GM19328 (cell line): ENCODE measurements at regions not wholly inside any gene's neighbourhood (a gene's known extent, or its start where the extent isn't known, plus 50 kb on each side); places are given as distances from the start of the nearest gene placed in this dataset.

Experiments used
- ATAC-seq: cut with Tn5 transposase; IDR thresholded peaks from one replicate; pipeline ENCODE4 v1.9.1; 2021; ENCODE audit warnings: mild to moderate bottlenecking, moderate library complexity; ENCODE audit not compliant: unreplicated experiment

DNA sequence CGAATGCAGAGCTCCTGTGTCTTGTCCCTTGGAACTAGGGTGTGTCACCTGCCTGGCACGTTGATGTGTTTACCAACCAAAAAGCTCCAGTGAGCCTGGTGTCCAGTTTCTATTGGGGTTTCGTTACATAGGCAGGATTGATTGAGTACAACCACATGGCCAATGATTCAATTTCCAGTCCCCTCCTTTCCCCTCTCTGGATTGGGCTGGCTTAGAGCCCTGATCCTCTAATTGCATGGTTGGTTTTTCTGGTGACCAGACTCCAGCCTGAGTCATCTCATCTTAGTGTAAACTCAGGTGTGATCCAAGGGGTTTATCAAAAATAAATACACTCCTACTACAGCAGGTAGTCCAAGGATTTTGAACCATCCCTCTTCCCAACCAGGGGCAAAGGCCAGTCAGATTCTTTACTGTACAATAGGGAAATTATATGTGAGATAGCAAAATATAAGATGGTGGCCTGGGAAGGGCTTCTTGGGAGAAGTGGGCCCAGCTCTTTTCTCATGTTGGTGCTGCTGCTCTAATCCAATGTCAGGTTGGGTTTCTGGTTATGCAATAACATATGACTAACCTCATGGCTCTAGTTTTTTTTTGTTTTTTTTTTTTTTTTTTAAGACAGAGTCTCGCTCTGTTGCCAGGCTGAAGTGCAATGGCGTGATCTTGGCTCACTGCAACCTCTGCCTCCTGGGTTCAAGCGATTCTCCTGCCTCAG lies 64.7 kb upstream of the MGAT5 start:
- ATAC-seq: no peak

DNA sequence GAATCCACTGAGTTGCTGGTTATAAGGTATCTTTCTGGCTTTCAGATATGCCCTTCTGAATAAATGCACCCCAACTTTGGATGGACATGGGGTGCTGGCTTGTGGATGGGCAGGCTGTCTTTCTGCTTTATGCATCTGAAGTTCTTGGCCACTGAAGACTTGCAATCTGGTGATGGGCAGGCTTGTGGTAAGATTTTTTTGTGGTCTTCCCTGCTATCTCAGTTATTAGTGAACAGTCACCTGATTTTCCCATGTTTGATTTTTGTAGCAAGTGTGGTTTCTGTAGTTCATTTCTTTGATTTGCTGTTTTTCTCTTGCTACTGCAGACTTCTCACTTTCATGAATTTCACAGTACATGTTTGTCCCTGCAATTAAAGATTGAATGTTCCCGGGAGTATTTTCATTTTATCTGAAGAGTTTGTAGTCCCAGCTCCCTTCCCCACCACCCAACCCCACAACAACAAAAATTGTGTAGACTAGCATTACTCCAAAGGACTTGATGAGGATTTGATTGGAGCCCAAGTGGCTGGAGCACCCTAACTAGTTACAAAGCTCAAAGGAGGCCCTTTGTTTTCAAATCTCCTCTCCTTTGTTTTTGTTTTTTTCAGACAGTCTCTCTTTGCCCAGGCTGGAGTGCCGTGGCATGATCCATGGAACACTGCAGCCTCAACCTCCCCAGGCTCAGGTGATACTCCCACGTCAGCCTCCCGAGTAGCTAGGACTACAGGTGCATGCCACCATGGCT lies 63.6 kb upstream of the MGAT5 start:
- ATAC-seq: no peak

DNA sequence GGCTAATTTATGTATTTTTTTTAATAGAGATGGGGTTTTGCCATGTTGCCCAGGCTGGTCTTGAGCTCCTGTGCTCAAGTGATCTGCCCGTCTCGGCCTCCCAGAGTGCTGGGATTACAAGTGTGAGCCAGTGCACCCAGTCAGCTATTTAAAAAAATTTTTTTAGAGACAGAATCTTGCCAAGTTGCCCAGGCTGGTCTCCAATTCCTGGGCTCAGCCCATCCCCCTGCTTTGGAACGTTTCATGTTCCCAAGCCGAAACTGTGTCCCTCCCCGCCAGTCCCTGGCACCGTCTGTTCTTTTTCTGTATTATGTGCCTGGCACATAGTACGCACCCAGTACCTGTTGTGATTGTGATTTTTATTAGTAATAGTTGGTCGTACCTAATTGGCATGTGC lies 63.1 kb upstream of the MGAT5 start:
- no peak for ATAC-seq

DNA sequence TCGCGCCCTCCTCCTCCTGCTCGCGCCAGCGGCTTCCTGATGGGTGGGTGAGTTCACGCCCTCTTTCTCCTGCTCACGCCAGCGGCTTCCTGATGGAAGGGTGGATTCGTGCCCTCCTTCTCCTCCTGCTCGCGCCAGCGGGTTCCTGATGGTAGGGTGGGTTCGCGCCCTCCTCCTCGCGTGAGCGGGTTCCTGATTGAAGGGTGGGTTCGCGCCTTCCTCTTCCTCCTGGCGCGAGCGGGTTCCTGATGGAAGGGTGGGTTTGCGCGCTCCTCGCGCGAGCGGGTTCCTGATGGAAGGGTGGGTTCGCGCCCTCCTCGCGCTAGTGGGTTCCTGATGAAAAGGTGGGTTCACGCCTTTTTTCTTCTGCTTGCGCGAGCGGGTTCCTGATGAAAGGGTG lies 62.0 kb upstream of the MGAT5 start:
- ATAC-seq: no peak

DNA sequence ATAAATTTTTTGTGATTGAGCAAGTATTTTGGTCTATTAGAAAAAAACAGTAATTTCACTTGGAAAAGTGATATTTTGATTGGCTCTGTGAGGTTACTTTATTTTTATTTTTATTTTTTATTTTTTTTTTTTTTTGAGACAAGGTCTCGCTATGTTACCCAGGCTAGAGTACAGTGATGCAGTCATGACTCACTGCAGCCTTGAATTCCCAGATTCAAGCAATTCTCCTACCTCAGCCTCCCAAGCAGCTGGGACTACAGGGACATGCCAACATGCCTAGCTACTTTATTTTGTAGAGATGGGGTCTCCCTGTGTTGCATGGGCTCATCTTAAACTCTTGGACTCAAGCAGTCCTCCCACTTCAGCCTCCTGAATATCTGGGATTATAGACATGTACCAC lies 60.9 kb upstream of the MGAT5 start:
- no peak for ATAC-seq

DNA sequence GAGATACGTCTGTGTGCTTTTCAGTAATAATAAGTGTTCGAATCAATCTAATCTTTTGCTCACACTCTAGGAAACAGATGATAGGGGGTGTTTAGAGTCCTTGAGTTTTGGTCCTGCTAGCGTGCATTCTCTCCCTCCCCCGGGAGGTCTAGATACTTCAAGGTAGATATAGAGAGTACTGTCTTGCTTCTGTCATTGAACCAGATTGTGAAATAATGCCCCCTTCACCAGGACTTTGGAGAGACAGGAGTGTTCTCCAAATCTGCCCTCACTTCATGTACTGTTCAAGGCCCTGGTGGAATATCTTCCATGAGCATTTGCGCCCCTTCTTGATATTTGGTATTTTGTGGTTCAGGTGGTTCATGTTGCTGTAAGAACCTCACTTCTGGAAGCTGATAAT lies 59.4 kb upstream of the MGAT5 start:
- no peak for ATAC-seq

DNA sequence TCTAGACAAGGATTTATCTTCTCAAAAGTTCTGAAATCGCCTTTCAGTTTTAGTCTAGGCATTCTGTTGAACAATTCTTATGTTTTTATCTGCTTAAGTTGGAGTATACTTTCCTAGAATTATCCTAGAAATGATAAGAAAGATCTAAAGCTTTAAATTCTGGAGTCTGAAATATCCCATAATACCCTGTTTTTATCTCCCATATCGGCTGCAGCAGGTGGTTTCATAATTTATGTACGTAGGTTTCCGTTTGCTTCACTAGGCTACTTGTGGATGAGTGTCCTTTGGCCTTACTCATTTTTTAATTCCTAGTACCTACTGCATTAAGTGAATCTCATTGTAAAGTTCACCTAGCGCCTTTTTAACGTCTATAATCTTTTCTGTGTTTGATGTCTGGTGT lies 58.5 kb upstream of the MGAT5 start:
- ATAC-seq: no peak

DNA sequence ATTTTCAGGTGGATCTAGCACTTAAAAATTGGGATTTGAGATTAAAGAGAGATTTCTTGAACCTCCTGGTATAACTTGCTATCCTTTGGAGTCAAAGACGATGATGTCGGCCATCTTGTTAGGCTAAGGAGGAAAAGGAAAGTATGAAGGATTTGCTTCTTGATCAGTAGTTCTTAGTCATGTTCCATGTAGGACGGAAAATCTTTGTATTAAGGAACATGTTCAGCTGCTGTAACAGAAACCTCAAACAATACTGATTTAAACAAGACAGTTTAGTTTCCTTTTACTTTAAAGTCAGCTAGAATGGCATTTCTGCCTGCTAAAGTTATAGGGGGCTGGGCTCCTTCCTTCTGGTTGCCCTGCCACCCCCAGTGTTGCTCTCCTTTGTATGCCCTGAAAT lies 56.4 kb upstream of the MGAT5 start:
- no peak for ATAC-seq

DNA sequence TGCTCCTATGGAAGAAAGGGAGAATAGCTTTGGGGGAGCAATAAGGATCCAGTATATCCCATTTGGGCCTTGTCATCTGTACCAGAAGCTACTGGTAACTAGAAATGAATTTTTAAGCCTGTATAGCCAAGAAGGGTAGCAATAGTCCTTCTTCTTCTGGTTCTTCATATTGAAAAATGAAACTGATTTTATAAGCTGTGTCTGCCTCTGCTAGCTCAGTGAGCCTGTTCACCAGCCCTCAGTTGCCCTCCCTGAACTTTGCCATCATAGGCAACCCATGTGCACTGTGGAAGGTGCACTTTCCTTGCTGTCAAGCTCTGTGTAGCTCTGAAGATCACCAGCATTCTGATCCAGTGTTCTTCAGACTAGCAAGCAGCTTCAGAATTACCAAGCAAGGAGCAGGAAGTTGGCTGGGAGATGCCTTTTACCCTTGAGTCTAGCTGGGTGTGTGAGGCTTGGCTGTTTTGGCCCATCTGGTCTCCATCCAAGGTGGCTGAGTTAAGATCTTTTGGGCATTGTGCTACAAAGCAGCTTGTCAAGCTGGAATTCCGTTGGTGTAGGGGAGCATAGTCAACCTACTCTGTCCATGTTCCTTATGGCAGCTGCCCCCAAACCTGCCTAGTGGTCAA lies 55.8 kb upstream of the MGAT5 start:
- no peak for ATAC-seq

DNA sequence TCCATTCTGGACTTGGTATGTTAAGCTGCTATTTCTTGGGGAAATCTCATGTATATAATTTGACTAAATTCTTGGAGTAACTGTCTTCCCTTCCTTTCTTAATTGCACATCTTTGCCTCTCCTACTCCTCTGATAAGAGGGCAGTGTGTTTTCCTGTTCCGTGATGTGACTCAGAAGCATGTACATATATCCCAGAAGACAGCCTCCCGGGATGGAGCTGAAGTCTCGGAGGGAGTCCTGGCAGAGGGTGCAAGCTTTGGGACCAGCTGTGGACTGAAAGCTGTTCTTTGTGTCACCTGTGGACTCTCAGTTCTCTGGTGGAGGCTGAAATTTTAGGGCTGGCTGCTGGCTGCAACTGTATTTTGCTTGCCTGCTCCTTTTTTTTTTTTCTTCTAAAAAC lies 54.7 kb upstream of the MGAT5 start:
- no peak for ATAC-seq

DNA sequence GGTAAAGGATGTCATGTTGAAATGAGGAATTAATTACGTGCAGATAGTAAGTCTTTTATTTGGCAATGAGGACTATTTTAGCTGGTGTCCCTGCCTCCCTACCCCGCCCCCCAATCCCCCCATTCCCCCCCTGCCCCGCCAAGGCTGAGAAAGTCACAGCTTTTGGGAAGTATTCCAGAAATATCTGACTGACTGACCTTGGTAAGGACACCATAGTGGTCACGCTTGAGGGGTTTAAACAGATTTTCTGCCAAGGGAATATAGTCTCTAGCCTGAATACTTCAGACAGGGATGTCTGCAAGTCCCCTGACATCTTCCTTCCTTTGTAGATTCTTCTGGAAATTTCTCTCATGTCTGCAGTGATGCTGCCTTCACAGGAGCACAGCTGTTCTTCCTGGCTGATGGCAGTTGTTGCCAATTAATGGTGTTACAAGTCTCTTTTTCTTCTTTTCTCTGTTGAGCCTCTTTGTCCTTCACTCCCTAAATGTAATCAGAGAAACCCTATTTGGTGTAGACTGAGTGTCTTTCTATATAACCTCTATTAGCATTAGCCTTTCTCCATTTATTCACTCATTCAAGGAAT lies 53.7 kb upstream of the MGAT5 start:
- no peak for ATAC-seq

DNA sequence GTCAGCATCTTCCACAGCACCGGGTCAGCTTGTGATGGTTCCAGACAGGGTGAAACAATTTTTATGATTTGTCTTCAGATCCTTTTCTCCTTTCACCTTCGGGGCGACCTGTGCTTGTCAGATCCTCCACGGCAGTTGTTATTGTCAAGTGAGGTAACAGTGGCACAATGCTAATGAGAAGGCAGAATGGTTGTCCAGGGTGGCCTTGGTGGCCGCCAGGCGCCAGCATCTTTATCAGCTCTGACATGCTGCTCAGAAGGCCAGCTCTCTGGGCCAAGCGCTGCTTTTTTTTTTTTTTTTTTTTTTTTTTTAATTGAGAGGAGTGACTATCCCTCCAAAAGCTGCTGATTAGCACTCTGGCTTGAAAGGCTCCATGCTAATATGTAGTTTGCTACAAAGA lies 52.3 kb upstream of the MGAT5 start:
- no peak for ATAC-seq

DNA sequence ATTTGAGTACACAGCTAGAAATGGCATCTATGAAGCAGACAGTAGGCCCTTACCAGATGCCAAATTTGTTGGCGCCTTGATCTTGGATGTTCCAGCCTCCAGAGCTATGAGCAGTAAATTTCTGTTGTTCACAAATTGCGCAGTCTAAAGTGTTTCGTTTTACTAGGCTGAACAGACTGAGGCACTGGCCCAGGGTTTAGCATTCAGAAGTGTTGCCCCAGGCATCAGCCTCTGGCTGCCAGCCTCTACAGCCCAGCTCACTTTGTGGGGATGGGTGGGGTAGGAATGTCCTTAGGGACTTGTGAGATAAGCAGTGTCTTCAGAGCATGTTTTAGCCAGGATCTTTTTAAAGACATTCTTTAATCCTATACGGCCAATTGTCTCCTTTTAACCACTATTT lies 51.5 kb upstream of the MGAT5 start:
- ATAC-seq: no peak

DNA sequence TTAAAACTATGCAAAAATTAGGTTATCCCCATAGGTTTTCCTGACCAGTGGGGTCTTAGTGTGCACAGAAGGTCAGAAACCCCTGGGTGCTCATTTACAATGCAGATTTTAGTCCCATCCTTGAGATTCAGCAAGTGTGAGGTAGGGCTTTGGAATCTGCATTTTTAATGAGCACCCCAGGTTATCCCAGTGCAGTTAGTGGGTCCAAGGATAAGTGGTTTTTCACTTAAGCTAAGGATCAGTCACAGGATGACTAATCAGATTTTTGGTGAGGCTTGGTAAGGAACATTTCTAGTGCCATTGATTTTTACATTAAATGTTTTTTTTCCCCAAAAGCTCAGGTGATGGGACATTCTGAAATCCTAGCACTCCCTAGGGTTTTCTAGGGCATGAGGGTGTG lies 50.7 kb upstream of the MGAT5 start:
- ATAC-seq: no peak
